ENCODE measurements at regions not wholly inside any gene's neighbourhood (a gene's known extent, or its start where the extent isn't known, plus 50 kb on each side); places are given as distances from the start of the nearest gene placed in this dataset.

- DNase-seq (ENCODE audit: low spot score in 2 of 2), result no peak
- TF ChIP-seq POLR2A (IDR thresholded peaks at IDR 0.05) (no peak), EP300 (IDR thresholded peaks at IDR 0.05) (no peak), CTCF (IDR thresholded peaks at IDR 0.05) (no peak), POLR2AphosphoS5 (IDR thresholded peaks at IDR 0.05) (no peak)
- H3K9me3 ChIP-seq, result no peaks in the 10 kb centered on the region
These were observed 152.1 kb downstream of the FZD1 start for GRCh38 chr7:91416155-91416865.

GRCh38 chr7:91420606-91421005, 156.4 kb downstream of the FZD1 start:
- no peak for DNase-seq (ENCODE audit: low spot score in 2 of 2)
- H3K27ac ChIP-seq, result no peak overlapping the region
- no peaks in the 10 kb centered on the region for H3K36me3 ChIP-seq
- H3K4me1 ChIP-seq, result no peaks in the 10 kb centered on the region
- TF ChIP-seq CTCF (IDR thresholded peaks at IDR 0.05) (no peak), POLR2A (IDR thresholded peaks at IDR 0.05) (no peak), EP300 (IDR thresholded peaks at IDR 0.05) (no peak), POLR2AphosphoS5 (IDR thresholded peaks at IDR 0.05) (no peak)
- 84% methylated on average over 4 of the region's 4 CpGs for WGBS
- H3K4me3 ChIP-seq, result no peak overlapping the region
- H3K27me3 ChIP-seq, result no peaks in the 10 kb centered on the region
- H3K9me3 ChIP-seq, result no peaks in the 10 kb centered on the region

More at GRCh38 chr7:91416155-91416865, 152.1 kb downstream of the FZD1 start:
- Histone ChIP-seq H3K27me3 (no peaks in the 10 kb centered on the region), H3K4me3 (no peak overlapping the region), H3K36me3 (no peaks in the 10 kb centered on the region), H3K4me1 (no peaks in the 10 kb centered on the region), H3K27ac (no peak overlapping the region)
- WGBS, result 71% methylated on average over 4 of the region's 4 CpGs

- H3K4me1 ChIP-seq, result no peaks in the 10 kb centered on the region
- 81% methylated on average over 7 of the region's 7 CpGs for WGBS
- H3K36me3 ChIP-seq, result no peaks in the 10 kb centered on the region
- TF ChIP-seq POLR2A (IDR thresholded peaks at IDR 0.05) (no peak), CTCF (IDR thresholded peaks at IDR 0.05) (no peak), POLR2AphosphoS5 (IDR thresholded peaks at IDR 0.05) (no peak), EP300 (IDR thresholded peaks at IDR 0.05) (no peak)
- no peaks in the 10 kb centered on the region for H3K9me3 ChIP-seq
- H3K4me3 ChIP-seq, result no peak overlapping the region
- DNase-seq (ENCODE audit: low spot score in 2 of 2), result no peak
- no peaks in the 10 kb centered on the region for H3K27me3 ChIP-seq
- H3K27ac ChIP-seq, result no peak overlapping the region
These were observed 156.8 kb downstream of the FZD1 start for GRCh38 chr7:91421018-91421417.

GRCh38 chr7:91424371-91424770, 160.1 kb downstream of the FZD1 start:
- Histone ChIP-seq H3K36me3 (no peaks in the 10 kb centered on the region), H3K9me3 (no peaks in the 10 kb centered on the region), H3K4me3 (no peak overlapping the region), H3K27me3 (no peaks in the 10 kb centered on the region), H3K27ac (no peak overlapping the region), H3K4me1 (no peaks in the 10 kb centered on the region)
- DNase-seq (ENCODE audit: low spot score in 2 of 2), result no peak
- TF ChIP-seq POLR2A (IDR thresholded peaks at IDR 0.05) (no peak), CTCF (IDR thresholded peaks at IDR 0.05) (no peak), POLR2AphosphoS5 (IDR thresholded peaks at IDR 0.05) (no peak), EP300 (IDR thresholded peaks at IDR 0.05) (no peak)
- WGBS, result 70% methylated on average over 1 of the region's 1 CpG

- Histone ChIP-seq H3K36me3 (no peaks in the 10 kb centered on the region), H3K27ac (no peak overlapping the region), H3K9me3 (no peaks in the 10 kb centered on the region), H3K27me3 (no peaks in the 10 kb centered on the region), H3K4me1 (no peaks in the 10 kb centered on the region), H3K4me3 (no peak overlapping the region)
- TF ChIP-seq POLR2AphosphoS5 (IDR thresholded peaks at IDR 0.05) (no peak), EP300 (IDR thresholded peaks at IDR 0.05) (no peak), CTCF (IDR thresholded peaks at IDR 0.05) (no peak), POLR2A (IDR thresholded peaks at IDR 0.05) (no peak)
- DNase-seq (ENCODE audit: low spot score in 2 of 2), result no peak
- WGBS, result 85% methylated on average over 6 of the region's 6 CpGs
These were observed 160.9 kb downstream of the FZD1 start for GRCh38 chr7:91425149-91425548.

All from suprapubic skin (tissue), 4 donors.